UCSD-AML1 (cell line): ENCODE measurements at regions not wholly inside any gene's neighbourhood (a gene's known extent, or its start where the extent isn't known, plus 50 kb on each side); places are given as distances from the start of the nearest gene placed in this dataset.

ENCODE experiments used
- DNase-seq: peaks from one replicate; lab custom pipeline; 2025; ENCODE audit not compliant: unreplicated experiment; lab: John Stamatoyannopoulos, UW

GRCh38 chr3:63043631-63044030 lies 168.4 kb upstream of the CADPS start:
- no peak for DNase-seq

GRCh38 chr3:63046152-63046551 lies 170.9 kb upstream of the CADPS start:
- DNase-seq: no peak

- no peak for DNase-seq
Measured at GRCh38 chr3:63046580-63046979, 171.4 kb upstream of the CADPS start.

- no peak for DNase-seq
Measured at GRCh38 chr3:63047068-63047467, 171.9 kb upstream of the CADPS start.

GRCh38 chr3:63048367-63049326 lies 173.4 kb upstream of the CADPS start:
- DNase-seq: no peak

- DNase-seq: no peak
Measured at GRCh38 chr3:63050548-63051177, 175.4 kb upstream of the CADPS start.

- no peak for DNase-seq
Measured at GRCh38 chr3:63051920-63052319, 176.7 kb upstream of the CADPS start.

GRCh38 chr3:63056932-63057331 lies 181.7 kb upstream of the CADPS start:
- no peak for DNase-seq

- DNase-seq: no peak
Measured at GRCh38 chr3:63060412-63060811, 185.2 kb upstream of the CADPS start.

GRCh38 chr3:63061449-63061848 lies 186.2 kb upstream of the CADPS start:
- no peak for DNase-seq

- no peak for DNase-seq
Measured at GRCh38 chr3:63064209-63064755, 189.1 kb upstream of the CADPS start.

- no peak for DNase-seq
Measured at GRCh38 chr3:63067999-63068645, 192.9 kb upstream of the CADPS start.

GRCh38 chr3:63069806-63070475 lies 194.7 kb upstream of the CADPS start:
- no peak for DNase-seq

- no peak for DNase-seq
Measured at GRCh38 chr3:63070476-63070810, 195.2 kb upstream of the CADPS start.

- DNase-seq: no peak
Measured at GRCh38 chr3:63076357-63076756, 201.1 kb upstream of the CADPS start.

GRCh38 chr3:63086190-63086589 lies 191.9 kb upstream of the SYNPR start:
- DNase-seq: no peak

- DNase-seq: no peak
Measured at GRCh38 chr3:63089007-63089750, 188.9 kb upstream of the SYNPR start.

- DNase-seq: no peak
Measured at GRCh38 chr3:63089751-63090132, 188.4 kb upstream of the SYNPR start.

- no peak for DNase-seq
Measured at GRCh38 chr3:63090656-63091055, 187.5 kb upstream of the SYNPR start.

- no peak for DNase-seq
Measured at GRCh38 chr3:63092515-63092914, 185.6 kb upstream of the SYNPR start.
